A549 (cell line): ENCODE measurements at regions not wholly inside any gene's neighbourhood (a gene's known extent, or its start where the extent isn't known, plus 50 kb on each side); places are given as distances from the start of the nearest gene placed in this dataset.

Experiments
- CHD2 ChIP-seq: fragments of 150-350 bp; IDR thresholded peaks from 2 replicates; pipeline ENCODE4 v1.6.1; 2014; ENCODE audit warnings: low read length; ENCODE audit not compliant: partially characterized antibody
- MYC ChIP-seq: IDR thresholded peaks from 2 replicates; pipeline ENCODE4 v1.6.1; 2012; ENCODE audit warnings: mild to moderate bottlenecking, inconsistent platforms, low read length, improper control_type of control experiment, borderline replicate concordance
- POLR2A ChIP-seq: IDR thresholded peaks from 2 replicates; pipeline ENCODE4 v1.6.1; 2012; ENCODE audit warnings: mild to moderate bottlenecking, low read length
- RFX5 ChIP-seq: fragments of 450-650 bp; IDR thresholded peaks from 2 replicates; pipeline ENCODE4 v1.7.1; 2014; ENCODE audit warnings: antibody characterized with exemption, mild to moderate bottlenecking, moderate library complexity
- TF ChIP-seq, protein P1 (sequence below): fragments of >200 bp; sonication (Bioruptor Twin); formaldehyde crosslinking; IDR thresholded peaks from 3 replicates; pipeline ENCODE4 v1.5.1; 2016

DNA sequence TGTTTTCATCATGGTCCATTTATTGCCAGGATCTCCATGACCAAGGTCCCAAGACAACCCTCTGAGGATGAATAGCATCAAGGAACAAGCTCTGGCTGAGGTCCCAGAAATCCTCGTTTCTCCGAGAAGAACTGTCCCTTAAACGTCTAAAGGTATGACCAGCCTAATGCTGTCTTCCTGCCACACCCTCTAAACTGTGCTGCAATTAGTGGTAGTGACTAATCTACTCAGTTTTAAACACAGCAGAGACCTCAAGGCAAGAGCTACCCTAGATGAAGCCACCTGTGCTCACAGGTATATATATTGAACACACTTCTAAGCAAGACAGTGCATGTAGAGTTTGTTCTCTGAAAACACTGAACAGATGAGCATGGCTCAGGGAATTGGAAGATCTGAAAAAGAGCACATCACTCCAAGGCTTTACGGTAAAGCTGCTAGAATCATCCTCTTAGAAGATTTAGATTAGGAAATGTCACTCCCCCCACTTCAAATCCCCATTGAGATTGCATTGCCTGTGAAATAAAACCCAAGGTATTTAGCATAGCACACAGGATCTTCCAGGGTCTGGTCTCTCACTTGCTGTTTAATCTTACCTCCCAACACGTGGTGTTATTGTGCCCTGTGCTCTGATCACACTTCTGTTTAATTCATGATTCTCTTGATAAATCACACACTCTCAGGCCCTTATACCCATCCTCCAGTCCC lies 173.9 kb upstream of the VCX3A start:
- TF ChIP-seq, protein P1, sequence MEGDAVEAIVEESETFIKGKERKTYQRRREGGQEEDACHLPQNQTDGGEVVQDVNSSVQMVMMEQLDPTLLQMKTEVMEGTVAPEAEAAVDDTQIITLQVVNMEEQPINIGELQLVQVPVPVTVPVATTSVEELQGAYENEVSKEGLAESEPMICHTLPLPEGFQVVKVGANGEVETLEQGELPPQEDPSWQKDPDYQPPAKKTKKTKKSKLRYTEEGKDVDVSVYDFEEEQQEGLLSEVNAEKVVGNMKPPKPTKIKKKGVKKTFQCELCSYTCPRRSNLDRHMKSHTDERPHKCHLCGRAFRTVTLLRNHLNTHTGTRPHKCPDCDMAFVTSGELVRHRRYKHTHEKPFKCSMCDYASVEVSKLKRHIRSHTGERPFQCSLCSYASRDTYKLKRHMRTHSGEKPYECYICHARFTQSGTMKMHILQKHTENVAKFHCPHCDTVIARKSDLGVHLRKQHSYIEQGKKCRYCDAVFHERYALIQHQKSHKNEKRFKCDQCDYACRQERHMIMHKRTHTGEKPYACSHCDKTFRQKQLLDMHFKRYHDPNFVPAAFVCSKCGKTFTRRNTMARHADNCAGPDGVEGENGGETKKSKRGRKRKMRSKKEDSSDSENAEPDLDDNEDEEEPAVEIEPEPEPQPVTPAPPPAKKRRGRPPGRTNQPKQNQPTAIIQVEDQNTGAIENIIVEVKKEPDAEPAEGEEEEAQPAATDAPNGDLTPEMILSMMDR: no peak
- TF ChIP-seq RFX5: no peak
- no peak for TF ChIP-seq MYC
- TF ChIP-seq POLR2A: no peak
- TF ChIP-seq CHD2: no peak
